ENCODE measurements at regions not wholly inside any gene's neighbourhood (a gene's known extent, or its start where the extent isn't known, plus 50 kb on each side); places are given as distances from the start of the nearest gene placed in this dataset.
A peak's percentile ranks its signal among the peaks of the same experiment; 100 is the strongest.

DNA sequence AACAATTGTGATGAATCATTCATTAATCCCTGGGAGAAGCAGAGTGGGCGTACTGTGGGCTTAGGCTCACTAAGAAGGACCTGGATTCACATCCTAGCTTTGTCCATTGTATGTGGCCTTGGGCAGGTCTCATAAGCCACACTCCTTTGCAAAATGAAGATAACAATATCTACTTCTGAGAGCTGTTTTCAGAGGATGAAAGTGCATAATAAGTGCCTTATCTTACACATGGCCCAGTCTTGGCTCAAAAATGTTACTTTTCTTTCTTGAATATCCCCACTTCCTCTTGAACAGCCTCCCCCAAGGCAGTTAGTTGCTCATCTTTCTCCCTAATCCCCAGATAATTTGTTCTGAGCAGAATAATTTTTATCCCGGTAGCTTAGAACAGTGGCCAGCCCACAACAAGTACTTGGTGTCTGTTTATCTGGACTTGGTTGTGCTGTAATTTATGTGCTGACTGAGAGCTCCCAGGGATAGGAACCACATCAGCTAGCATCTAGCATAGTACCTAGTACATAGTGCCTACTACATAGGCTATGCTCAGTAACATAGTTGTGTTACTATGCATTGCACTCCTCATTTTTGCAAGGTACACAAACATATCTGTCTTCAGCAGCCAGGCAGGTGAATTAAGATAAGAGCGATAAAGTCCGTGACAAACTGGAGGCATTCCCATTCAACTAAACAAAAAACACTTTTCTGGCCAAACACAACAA lies 61.7 kb upstream of the NUDT4 start:
- H3K4me1 Mint-ChIP-seq = peaks cover 41% of the 10 kb centered on the region
- no peak for DNase-seq
- H3K27me3 Mint-ChIP-seq (ENCODE audit: low read depth, poor library complexity) = peaks cover 3% of the 10 kb centered on the region
- H3K27ac Mint-ChIP-seq = peak overlapping the region; percentile 73
- H3K36me3 Mint-ChIP-seq (ENCODE audit: low read depth) = no peaks in the 10 kb centered on the region
- TF ChIP-seq, protein P1, sequence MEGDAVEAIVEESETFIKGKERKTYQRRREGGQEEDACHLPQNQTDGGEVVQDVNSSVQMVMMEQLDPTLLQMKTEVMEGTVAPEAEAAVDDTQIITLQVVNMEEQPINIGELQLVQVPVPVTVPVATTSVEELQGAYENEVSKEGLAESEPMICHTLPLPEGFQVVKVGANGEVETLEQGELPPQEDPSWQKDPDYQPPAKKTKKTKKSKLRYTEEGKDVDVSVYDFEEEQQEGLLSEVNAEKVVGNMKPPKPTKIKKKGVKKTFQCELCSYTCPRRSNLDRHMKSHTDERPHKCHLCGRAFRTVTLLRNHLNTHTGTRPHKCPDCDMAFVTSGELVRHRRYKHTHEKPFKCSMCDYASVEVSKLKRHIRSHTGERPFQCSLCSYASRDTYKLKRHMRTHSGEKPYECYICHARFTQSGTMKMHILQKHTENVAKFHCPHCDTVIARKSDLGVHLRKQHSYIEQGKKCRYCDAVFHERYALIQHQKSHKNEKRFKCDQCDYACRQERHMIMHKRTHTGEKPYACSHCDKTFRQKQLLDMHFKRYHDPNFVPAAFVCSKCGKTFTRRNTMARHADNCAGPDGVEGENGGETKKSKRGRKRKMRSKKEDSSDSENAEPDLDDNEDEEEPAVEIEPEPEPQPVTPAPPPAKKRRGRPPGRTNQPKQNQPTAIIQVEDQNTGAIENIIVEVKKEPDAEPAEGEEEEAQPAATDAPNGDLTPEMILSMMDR (IDR thresholded peaks at IDR 0.05) = no peak
- H3K9me3 Mint-ChIP-seq = no peaks in the 10 kb centered on the region
- no peak overlapping the region for H3K4me3 Mint-ChIP-seq

DNA sequence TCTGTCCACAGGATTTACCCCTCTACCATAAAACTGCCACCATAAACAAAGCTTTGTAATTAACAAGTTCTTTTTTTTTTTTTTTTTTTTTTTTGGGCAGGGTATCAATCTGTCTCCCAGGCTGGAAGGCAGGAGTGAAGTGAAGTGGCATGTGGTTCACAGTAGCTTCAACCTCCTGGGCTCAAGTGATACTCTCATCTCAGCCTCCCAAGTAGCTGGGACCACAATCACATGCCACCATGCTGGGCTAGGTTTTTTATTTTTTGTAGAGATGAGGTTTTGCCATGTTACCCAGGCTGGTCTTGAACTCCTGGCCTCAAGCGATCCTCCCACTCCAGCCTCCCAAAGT lies 61.1 kb upstream of the NUDT4 start:
- Mint-ChIP-seq H3K9me3 (no peaks in the 10 kb centered on the region), H3K27me3 (ENCODE audit: low read depth, poor library complexity) (peaks cover 5% of the 10 kb centered on the region), H3K36me3 (ENCODE audit: low read depth) (no peaks in the 10 kb centered on the region), H3K4me1 (peaks cover 41% of the 10 kb centered on the region), H3K4me3 (no peak overlapping the region), H3K27ac (peak overlapping the region; percentile 73)
- DNase-seq = no peak
- TF ChIP-seq, protein P1 (IDR thresholded peaks at IDR 0.05) = no peak

DNA sequence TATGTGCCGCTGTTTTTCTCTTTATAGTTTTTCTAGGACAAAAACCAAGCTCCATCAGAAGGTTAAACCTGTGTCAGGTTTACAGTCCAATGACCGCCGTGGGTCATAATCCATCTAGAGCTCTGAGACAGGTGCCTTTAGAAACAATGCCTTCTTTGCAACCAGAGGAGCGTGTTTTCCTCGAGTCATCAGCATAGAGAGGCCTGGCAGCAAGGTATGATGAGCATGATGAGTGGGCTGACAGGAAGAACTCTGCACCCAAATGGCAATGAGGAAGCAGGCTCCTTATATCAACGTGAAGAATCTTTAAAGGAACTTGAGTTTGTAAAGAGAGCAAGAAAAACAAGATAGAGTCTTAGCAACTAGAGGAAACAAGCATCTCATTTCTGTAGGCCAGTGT lies 60.5 kb upstream of the NUDT4 start:
- Mint-ChIP-seq H3K4me1 (peaks cover 41% of the 10 kb centered on the region), H3K27me3 (ENCODE audit: low read depth, poor library complexity) (peaks cover 7% of the 10 kb centered on the region), H3K27ac (peak overlapping the region; percentile 24), H3K9me3 (no peaks in the 10 kb centered on the region), H3K36me3 (ENCODE audit: low read depth) (no peaks in the 10 kb centered on the region), H3K4me3 (peak overlapping the region; percentile 26)
- no peak for DNase-seq
- TF ChIP-seq, protein P1 (IDR thresholded peaks at IDR 0.05) = no peak

DNA sequence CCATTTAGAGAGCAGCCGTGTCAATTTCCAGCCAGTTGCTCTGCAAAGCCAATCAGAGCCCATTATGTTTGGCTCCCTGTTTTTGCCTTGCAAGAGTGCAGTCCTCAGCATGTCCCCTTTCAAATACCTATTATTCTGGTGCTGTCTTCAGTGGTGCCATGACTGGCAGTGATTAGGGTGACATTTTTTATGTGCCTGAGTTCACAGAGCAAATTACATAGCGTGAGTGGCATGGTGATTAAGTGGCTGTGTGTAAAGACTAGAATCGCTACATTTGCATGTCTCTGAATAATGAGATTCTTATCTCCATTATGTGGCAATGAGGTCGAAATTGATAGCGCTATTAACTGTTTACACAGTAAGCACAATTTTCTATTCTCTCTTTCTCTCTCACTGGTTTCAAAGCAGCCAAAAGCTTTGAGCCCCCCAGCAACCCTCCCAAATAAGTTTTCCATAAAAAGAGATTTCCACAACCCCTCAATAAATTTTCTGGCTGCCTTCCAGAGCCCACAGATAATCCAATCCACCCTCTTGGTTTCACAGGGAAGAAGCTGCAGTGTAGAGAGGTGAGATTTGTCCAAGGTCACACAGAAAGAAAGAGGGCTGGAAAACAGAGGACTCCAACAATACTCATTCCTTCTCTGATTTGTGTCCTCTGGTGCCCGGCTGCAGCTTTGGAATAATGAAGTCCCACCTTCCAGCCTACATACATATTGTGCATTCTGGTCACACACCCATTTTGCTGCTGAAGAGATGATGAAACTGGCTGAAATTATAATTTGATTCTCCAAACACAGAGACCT lies 58.8 kb upstream of the NUDT4 start:
- TF ChIP-seq, protein P1 (IDR thresholded peaks at IDR 0.05) = no peak
- H3K27ac Mint-ChIP-seq = peak overlapping the region; percentile 31
- DNase-seq = no peak
- H3K4me3 Mint-ChIP-seq = no peak overlapping the region
- peaks cover 44% of the 10 kb centered on the region for H3K4me1 Mint-ChIP-seq
- peaks cover 7% of the 10 kb centered on the region for H3K27me3 Mint-ChIP-seq (ENCODE audit: low read depth, poor library complexity)
- H3K36me3 Mint-ChIP-seq (ENCODE audit: low read depth) = no peaks in the 10 kb centered on the region
- no peaks in the 10 kb centered on the region for H3K9me3 Mint-ChIP-seq

DNA sequence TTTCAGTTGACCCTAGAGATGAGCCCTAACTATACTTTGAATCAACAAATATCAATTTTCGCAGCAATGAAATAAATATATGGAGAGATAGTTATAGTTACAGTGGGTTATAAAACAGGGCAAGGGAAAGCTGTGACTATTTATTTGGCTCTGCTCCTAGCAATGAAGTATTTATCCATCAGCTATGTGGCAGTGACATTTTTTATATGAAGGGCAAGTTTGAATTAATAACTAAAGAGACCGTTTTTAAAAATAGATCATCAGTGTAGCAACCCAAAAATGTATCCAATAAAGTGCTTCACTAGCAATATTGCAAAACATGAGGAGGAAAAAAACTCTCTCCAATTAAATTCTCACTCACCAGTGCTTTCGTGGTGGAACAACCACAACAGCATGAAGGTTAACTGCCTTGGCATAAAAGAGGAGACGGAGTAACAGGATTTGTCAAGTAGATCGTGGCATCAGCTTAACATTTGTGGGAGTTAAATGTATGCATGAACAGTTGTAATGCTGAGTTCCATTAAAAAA lies 58.1 kb upstream of the NUDT4 start:
- no peak overlapping the region for H3K27ac Mint-ChIP-seq

More for the DNA sequence above, 58.1 kb upstream of the NUDT4 start:
- Mint-ChIP-seq H3K4me3 (no peak overlapping the region), H3K27me3 (ENCODE audit: low read depth, poor library complexity) (peaks cover 10% of the 10 kb centered on the region), H3K9me3 (no peaks in the 10 kb centered on the region), H3K4me1 (peaks cover 43% of the 10 kb centered on the region), H3K36me3 (ENCODE audit: low read depth) (no peaks in the 10 kb centered on the region)
- DNase-seq = no peak
- TF ChIP-seq, protein P1 (IDR thresholded peaks at IDR 0.05) = no peak
